GM20000 (cell line): ENCODE measurements at regions not wholly inside any gene's neighbourhood (a gene's known extent, or its start where the extent isn't known, plus 50 kb on each side); places are given as distances from the start of the nearest gene placed in this dataset.

Experiments
- DNase-seq: peaks from one replicate; pipeline ENCODE4 v3.0.0; 2012; ENCODE audit warnings: low spot score
- CTCF ChIP-seq: IDR thresholded peaks from 2 replicates; pipeline ENCODE4 v1.5.1; 2012; ENCODE audit warnings: mild to moderate bottlenecking, control low read depth; ENCODE audit errors: extremely low read depth, missing control alignments

GRCh38 chr1:83017276-83017675 lies 981.7 kb downstream of the TTLL7 start:
- DNase-seq: no peak
- no peak for TF ChIP-seq CTCF

DNA sequence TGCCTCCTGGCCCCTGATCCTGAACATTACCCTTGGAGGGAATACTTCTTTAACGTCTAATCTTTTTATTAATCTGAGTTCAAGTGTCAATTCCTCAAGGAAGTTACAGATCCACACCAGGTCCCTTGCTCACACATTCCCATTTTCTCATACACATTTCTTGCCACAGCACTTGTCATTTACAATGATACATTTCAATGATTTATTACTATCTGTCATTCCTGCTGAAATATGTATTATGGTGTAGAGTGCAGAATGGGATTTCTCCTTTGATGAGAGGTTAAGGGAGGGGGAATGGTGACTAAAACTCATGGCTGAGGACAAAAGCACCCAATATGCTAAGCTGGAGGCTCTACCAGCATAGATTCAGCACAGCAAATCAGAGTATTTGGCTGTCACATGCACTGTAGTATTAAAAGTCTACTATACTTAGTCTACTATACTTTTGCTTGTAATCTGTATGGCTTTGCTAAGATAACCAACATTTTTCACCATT lies 982.5 kb downstream of the TTLL7 start:
- no peak for DNase-seq
- no peak for TF ChIP-seq CTCF

DNA sequence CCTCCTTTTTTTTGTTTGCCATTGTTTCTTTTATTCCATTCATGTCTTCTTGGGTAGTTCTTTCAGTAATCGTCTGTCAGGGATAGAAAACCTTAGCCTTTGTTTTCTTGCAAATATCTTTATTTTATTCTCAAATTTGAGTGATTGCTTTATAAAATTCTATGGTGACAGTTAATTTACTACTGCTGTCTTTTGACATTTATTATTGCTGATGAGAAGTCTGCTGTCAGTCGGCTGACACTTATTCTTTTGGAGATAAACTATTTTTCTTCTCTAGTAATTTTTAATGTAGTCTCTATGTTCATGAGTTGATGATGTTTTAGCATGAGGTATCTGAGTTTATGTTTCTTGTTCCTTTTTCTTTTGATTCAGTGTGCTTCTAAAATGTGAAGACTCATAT lies 983.8 kb downstream of the TTLL7 start:
- DNase-seq: no peak
- TF ChIP-seq CTCF: no peak

DNA sequence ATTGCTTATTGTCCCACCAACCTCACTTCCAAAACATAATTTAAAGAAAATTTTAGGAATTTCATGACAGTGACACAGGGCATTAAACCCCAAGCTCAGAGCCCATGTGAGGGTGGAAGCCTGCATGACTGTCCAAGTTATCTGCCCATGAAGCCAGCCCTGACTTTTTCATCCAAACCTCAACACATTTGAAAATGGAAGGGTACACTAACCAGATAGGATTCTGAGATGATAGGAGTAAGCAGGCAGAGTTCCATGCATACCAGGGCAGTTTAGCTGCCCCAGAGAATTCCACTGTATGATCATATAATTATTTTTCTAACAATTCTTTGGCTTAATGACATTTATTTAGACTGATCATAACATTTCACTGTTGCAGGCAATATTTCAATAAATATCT lies 986.0 kb downstream of the TTLL7 start:
- TF ChIP-seq CTCF: no peak
- DNase-seq: no peak

DNA sequence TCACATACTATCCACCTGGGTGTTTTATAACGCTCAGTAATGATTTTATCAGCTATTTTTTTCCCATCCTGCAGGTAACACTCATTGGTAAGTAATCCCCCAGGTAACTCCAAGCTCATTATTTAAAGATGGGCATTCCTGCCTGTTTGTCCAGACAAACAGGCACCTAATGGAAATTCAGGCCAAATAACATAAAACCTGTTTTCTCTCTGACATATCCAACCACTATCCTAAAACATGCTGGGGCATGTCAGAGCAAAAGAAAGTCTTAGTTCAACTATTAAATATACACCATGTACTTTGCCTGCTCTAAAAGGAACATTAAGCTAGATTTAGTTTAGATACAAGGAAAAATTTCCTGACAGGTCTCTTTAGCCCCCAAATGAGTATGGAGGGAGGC lies 987.7 kb downstream of the TTLL7 start:
- DNase-seq: no peak
- no peak for TF ChIP-seq CTCF

GRCh38 chr1:83006271-83006670 lies 992.7 kb downstream of the TTLL7 start:
- no peak for TF ChIP-seq CTCF
- DNase-seq: no peak

DNA sequence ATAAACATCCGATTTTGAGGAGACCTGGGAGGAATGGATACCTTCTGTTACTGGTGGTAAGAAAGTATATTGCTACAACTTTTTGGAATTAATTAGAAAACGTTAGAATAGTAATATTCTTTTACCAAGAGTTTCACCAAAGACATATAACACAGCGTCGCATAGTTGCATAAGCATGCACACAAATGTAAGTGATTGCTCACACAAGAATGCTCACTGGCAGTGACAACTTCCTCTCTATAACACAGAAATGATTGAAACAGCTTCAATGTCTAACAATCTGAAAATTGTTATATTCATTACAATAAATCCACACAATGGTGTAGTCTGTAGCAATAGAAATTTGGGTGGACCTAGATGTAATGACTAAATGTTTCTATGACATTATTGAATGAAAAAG lies 998.6 kb downstream of the TTLL7 start:
- TF ChIP-seq CTCF: no peak
- no peak for DNase-seq
